Neural progenitor cell (in vitro differentiated cells): ENCODE measurements at regions not wholly inside any gene's neighbourhood (a gene's known extent, or its start where the extent isn't known, plus 50 kb on each side); places are given as distances from the start of the nearest gene placed in this dataset.

ENCODE experiments used
- CTCF ChIP-seq: fragments of 200-600 bp; sonication (generic); IDR thresholded peaks from 2 replicates; pipeline ENCODE4 v1.5.1; 2017; ENCODE audit warnings: antibody characterized with exemption, mild to moderate bottlenecking
- EZH2 ChIP-seq: fragments of 200-600 bp; sonication (generic); IDR thresholded peaks from 2 replicates; pipeline ENCODE4 v1.6.1; 2017; ENCODE audit warnings: antibody characterized with exemption, mild to moderate bottlenecking, moderate library complexity

GRCh38 chr18:25873833-25874232, 216.6 kb downstream of the SS18 start:
- TF ChIP-seq CTCF (no peak), EZH2 (no peak)
